KG1 (cell line): ENCODE measurements at regions not wholly inside any gene's neighbourhood (a gene's known extent, or its start where the extent isn't known, plus 50 kb on each side); places are given as distances from the start of the nearest gene placed in this dataset.
"Not testable (repeated sequence)": the region's sequence is repeated elsewhere in the genome, so short reads cannot be mapped to it uniquely, and the experiment has no call there.

Experiments used
- DNase-seq: peaks from one replicate; lab custom pipeline; 2025; lab: John Stamatoyannopoulos, UW

DNA sequence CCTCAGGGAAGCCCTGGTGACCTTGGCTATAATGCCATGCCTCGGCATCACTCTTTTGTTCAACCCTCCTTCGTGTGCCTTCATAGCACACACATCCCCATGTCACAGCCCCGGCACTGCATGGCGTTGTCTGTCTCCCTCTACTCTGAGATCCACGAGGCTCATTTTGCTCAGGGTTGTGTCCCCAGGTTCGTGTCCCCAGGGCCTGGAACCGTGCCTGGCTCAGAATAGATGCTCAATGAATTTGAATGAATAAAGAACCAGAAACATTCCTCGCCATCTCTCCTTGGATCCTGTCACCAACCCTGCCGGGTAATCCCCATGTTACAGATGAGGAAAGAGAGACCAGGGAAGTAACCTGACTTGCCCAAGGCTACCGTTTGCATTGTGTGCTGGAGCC lies 177.3 kb downstream of the PTPRU start:
- DNase-seq = no peak

GRCh38 chr1:29412591-29412990 lies 176.3 kb downstream of the PTPRU start:
- DNase-seq = no peak

DNA sequence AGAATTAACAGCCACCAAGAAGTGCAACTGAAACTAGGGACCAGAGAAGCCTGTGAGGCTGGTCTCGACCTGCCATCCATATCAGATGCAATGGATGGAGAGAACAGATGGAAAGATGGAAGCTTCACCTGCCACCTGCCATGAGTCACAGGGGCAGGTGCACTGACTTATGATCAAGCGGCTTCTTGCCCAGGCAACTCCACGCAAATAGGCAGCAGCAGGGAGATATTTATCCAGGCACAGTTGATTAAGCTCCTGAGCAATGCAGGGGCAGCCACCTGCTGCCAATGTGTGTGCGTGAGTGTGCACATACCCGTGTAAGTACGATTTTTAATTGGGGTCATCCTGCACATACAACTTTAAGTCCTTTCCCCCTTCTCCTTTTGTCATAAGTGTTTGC lies 174.2 kb downstream of the PTPRU start:
- no peak for DNase-seq

DNA sequence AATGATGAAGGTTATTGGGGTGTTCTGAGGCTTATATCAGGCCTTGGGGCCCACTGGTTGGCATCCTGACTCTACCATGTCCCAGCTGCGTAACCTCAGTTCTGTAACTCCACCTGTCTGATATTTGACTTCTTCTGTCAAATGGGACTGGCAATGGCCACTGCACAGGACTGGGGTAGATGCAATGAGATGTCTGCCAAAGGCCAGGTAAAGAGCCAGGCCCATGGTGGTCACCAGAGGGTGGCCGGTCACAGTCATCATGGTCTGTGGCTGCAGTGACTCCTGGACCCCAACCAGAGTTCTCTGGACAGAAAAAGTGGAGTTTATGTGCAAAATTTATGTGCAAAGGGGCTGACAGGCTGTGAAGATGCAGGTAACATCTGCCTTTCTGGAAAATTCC lies 173.3 kb downstream of the PTPRU start:
- no peak for DNase-seq

DNA sequence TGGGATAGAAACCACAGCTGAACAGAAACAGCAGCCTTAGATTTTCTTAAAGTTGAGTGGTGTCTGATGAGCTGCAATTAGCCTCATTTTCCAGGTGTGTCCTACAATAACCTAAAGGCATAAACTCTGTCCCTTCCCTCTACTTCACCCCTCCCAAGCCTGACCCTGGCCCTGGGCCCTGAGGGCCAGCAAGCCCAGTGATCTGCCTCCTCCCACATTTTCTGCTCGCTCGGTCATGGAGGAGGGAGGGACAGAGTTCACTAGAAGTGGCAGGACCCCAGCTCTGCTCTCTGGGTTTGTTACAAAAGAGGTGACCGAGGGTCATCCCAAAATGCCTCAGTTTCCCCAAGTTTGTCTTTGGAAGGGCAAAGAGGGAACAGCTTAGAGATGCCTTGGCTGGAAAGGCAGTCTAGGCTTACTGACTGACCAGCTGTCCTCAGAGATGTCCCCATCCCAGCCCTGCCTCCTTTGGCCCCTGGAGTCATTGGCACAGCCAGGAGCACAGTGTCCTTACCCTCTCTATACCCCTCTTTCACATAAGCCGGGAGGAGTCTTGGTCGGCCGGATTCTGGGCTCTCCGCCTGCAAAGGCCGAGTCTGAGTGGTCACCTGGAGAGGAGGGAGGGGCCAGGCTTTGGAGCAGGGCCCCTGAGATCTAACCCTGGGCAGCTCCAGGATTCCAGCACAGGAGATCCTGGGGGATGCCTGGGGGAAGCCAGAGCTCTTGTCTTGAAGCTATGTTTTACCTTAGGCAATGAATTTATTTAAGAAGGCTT lies 172.7 kb downstream of the PTPRU start:
- no peak for DNase-seq

- no peak for DNase-seq
Observed at GRCh38 chr1:29406814-29407213, 170.5 kb downstream of the PTPRU start.

GRCh38 chr1:29400203-29400602 lies 163.9 kb downstream of the PTPRU start:
- DNase-seq = not testable (repeated sequence)

DNA sequence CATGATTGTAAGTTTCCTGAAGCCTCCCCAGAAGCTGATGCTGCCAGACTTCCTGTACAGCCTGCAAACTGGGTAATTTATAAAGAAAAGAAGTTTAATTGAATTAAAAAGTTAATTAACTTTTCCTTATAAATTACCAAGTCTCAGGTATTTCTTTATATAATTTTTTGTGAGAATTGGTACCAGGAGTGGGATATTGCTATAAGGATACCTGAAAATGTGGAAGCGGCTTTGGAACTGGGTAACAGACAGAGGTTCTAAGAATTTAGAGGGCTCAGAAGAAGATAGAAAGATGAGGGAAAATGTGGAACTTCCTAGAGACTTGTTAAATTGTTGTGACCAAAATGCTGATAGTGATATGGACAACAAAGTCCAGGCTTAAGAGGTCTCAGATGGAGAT lies 163.1 kb downstream of the PTPRU start:
- DNase-seq = no peak

- DNase-seq = no peak
Observed at GRCh38 chr1:29398431-29398830, 162.1 kb downstream of the PTPRU start.

- no peak for DNase-seq
Observed at GRCh38 chr1:29397981-29398380, 161.7 kb downstream of the PTPRU start.

DNA sequence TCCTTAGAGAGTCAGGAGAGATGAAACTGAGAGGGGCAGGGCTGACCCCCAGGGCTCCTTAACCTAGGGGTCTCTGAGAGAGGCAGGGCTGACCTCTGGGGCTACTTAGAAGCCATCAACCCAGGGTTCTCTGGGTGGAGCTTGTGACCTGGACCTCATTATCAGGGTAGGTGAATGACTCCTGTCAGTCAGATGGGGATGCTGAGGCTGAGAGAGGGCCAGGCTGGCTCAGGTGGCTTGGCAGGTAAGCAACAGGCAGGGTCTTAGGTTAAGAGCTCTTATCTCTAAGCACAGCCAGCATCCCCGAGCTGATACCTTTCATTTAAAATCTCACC lies 160.9 kb downstream of the PTPRU start:
- DNase-seq = no peak

- DNase-seq = no peak
Observed at GRCh38 chr1:29396438-29397255, 160.3 kb downstream of the PTPRU start.

DNA sequence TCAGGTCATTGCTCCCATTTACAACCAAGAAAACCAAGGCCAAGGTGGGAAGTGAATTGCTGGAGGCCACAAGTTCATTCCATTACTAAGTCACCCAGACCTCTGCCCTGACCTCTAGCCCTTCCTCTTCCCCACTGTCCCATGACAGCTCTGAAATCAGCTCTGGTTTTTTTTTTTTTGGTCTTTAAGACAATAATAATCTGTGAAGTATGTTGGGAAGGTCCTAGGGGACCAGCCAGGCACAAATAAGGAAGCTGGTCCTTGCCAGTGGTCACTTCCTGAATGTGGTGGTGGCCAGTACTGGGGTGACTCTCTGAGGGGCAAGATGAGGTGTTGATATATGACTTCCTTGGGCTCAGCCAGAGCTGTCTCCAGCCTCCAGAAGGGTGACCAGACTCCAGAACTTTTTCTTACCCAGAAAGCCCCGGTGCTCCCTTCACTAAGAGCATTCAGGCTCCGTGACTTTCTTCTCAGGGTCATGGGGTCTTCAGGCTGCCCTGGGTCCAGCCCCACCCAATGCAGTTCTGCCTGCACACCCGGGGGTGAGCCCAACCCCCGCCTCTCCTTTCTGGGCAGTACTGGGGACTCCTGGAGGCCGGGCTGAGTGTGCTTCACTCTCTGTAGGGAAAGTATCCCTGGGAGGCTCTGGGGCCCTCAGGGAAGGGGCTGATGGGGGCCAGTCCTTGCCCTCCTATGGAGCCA lies 159.6 kb downstream of the PTPRU start:
- DNase-seq = no peak

- DNase-seq = no peak
Observed at GRCh38 chr1:29394521-29395225, 158.4 kb downstream of the PTPRU start.

DNA sequence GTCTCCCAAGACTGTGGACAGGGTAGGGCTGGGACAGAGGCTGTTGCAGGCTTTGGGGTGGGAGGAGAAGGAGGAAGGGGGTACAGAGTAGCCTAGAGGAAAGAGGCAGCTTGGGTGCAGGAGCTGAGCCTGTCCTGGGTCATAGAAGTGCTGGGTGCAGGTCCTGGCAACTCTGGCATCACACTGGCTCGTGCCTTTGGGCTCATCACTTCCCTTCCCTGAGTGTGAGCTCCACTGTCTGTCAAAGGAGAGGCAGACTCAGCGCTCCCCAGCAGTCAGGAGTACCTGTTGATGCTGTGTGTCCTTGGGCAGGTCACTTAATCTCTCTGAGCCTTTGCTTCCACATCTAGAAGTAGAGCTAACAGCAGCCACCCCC lies 157.1 kb downstream of the PTPRU start:
- DNase-seq = no peak

- DNase-seq = no peak
Observed at GRCh38 chr1:29392486-29393450, 156.4 kb downstream of the PTPRU start.

DNA sequence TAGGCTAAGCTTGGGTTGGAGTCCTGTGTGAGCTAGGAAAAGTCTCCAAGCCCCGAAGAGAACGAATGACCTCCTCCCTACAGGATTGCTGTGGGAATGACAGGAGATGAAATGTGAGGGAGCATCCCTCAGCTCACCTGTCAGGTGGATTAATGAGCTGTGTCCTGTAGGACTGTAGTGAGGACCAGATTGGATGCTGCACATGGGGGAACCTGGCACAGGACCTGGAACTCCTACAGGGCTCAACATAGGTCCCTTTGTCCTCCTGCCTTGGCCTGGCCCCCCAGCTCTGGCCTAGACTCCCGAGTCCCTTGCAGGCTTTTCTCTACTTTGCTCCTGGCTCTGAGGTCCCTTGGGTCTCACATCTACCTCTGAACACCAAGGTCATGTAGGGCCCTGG lies 155.7 kb downstream of the PTPRU start:
- DNase-seq = no peak

DNA sequence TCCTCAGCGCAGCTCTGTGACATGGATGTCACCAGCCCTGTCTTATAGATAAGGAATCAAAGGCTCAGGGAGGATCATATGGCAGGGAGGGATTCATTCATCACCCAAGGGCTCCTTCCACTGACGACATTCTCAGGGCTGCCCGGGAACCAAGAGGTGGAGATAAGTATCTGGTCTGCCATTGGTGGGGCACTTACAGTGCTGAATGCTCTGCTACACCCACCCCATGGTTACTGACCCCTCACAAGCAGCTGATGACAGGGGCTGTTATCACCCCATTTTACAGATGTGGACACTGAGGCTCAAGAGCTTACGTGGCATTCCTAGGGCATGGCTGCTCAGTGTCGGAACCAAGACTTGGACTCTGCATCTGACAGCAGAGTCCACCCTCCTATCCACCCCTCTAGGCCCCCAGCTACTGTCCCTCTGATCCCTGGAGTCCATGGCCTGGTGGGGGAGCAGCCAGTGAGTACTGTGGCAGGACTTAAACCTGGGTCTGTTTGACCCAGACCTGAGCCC lies 155.1 kb downstream of the PTPRU start:
- DNase-seq = no peak

- DNase-seq = no peak
Observed at GRCh38 chr1:29390491-29391361, 154.4 kb downstream of the PTPRU start.

DNA sequence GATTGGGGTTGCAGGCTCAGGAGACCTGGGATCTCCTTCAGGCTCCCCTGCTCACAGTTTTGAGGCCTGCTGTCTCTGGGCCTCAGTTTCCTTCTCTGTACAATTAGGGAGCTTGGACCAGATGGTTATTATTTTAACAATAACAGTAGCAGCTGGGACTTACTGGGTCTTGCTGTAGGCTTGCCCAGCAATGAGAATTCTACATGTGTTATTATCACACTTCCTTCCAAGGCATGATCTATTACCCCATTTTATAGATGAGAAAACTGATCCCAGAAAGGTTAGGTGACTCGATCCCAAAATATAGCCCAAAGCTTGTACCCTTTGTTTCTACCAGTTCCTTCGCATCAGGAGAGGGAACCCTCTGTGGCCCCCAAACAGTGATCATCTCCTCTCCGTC lies 153.8 kb downstream of the PTPRU start:
- DNase-seq = no peak
